A204.1 (cell line): ENCODE measurements at regions not wholly inside any gene's neighbourhood (a gene's known extent, or its start where the extent isn't known, plus 50 kb on each side); places are given as distances from the start of the nearest gene placed in this dataset.

Experiments used
- FAIRE-seq: peaks from 2 replicates; lab custom pipeline; 2012; peaks lifted over from hg19 to GRCh38; lab: Jason Lieb, UNC

DNA sequence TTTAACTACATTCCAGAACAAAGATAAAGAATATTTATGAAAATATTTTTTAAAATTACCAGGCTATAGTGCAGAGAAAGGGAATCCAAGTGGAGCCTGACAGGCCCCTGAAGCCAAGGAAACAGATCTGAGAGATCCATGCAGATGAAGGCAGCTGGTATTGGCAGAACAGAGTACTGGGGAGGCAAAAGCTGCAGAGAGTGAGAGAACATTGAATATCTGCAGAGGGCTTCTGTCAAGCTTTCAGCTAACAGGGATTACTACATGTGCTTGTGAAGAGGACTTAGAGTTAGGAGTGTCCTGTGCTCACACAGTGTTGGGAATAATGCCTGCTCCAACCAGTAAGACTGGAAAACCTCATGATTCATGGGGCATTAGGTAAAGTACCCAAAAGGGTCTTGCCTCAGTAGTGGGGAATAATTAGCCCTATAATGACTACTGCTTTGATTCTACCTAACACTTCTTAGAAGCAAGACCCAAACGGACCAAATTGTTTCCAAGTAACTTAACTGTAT, 657.2 kb downstream of the DHX35 start:
- no peak for FAIRE-seq

- FAIRE-seq = no peak
Observed at GRCh38 chr20:39611901-39612300, 649.8 kb downstream of the DHX35 start.

GRCh38 chr20:39607141-39607540, 645.0 kb downstream of the DHX35 start:
- no peak for FAIRE-seq

GRCh38 chr20:39605908-39606307, 643.8 kb downstream of the DHX35 start:
- no peak for FAIRE-seq

GRCh38 chr20:39605361-39605760, 643.2 kb downstream of the DHX35 start:
- no peak for FAIRE-seq

- no peak for FAIRE-seq
Observed at GRCh38 chr20:39603219-39603618, 641.1 kb downstream of the DHX35 start.

- FAIRE-seq = no peak
Observed at GRCh38 chr20:39602649-39603048, 640.5 kb downstream of the DHX35 start.

DNA sequence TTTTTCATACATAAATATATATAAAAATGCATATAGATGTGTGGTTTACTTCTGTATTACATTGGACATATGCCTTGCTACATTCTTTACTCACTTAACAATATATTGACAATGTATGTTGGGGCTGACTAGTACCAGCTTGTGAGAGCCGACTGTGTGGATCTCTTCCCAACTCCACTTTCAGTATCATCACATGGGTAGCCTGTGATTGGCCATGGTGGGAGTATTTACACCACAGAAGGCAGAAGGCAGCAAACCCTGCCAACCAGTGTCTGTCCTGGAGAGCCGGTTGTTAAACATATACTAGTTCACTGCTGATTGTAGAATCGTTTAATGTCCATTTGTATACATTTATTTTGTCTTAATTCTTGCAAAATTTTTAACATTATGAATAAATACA, 638.7 kb downstream of the DHX35 start:
- FAIRE-seq = no peak

- FAIRE-seq = no peak
Observed at GRCh38 chr20:39600156-39600555, 638.0 kb downstream of the DHX35 start.

GRCh38 chr20:39596554-39596953, 634.4 kb downstream of the DHX35 start:
- FAIRE-seq = no peak

- FAIRE-seq = no peak
Observed at GRCh38 chr20:39592371-39592770, 630.2 kb downstream of the DHX35 start.

DNA sequence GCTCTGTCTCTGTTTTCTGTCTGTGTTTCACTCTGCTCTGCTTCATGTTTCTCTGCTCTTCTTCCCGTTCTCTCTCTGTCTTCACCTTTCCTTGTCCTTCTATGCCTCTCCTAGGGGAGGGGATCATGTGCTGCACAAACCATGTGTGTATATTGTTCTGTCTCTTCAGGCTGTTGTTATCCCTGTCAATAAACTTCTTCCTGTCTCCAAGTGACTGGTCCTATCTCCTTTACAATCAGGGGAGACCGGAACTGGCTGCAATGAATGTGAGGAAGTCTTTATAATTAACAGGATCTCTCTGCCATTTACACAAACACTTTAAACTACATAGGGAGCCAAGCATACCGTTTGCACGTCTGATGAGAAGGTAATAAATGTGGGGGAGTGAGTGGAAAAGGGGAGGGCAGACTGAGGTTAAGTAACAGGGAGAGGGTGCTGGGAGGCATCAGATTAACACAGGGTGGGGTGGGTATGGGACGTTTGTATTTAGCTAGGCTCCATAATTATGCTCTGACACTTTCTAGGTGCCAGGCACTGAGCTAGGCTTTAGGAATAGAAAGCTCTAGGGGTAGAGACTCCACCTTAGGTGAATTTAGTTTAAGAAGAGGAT, 626.1 kb downstream of the DHX35 start:
- no peak for FAIRE-seq

DNA sequence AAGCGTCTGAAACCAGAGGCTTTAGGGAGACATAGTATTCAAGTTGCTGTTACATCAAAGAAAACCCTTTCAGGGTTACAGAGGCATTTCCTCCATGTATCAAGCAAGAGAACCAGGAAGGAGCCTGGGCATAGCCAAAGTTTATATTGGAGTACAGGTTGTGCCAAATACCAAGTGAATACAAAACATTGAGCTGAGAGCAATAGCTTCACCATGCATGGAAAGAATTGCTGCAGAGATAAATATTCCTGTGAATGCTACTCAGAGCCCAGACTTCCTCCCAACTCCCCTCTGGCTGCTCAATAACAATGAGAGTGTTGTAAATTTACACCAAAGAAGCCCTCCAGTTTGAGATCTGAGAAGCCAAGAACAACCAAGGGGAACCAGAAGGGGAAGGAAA, 618.9 kb downstream of the DHX35 start:
- no peak for FAIRE-seq

DNA sequence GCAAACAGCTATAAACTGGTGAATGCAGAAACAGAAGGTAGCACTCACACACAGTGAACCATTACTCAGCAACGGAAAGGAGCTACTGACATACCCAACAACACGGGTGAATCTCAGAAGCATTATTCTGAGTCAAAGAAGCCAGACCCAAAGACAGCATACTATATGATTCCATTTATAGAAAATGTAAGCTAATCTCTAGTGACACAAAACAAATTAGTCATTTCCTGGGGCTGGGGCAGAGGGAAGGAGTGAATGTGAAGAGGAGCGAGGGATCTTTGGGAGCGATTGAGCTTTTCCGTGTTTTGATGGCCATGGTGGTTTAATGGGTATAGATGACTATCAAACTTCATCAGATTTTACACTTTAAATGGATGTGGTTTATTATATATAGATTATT, 614.6 kb downstream of the DHX35 start:
- FAIRE-seq = no peak

DNA sequence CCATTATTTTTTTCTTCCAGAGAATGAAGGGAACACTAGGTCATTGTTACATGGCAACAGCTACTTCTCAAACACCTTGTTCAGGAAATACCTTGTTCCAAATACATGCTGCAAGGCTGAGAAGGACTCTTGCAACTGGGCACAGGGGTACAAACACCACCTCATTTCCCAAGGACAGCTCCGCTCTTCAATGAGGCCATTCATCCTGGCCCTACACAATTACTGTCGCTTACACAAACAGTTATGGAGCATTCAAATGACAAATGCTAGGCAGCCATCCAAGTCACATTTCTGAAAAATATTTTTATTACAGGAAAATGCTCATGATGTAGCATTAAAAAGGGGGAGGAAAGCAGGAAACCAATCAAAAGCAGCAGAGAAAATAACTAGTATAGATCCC, 611.9 kb downstream of the DHX35 start:
- FAIRE-seq = no peak

- FAIRE-seq = no peak
Observed at GRCh38 chr20:39571171-39571570, 609.0 kb downstream of the DHX35 start.

DNA sequence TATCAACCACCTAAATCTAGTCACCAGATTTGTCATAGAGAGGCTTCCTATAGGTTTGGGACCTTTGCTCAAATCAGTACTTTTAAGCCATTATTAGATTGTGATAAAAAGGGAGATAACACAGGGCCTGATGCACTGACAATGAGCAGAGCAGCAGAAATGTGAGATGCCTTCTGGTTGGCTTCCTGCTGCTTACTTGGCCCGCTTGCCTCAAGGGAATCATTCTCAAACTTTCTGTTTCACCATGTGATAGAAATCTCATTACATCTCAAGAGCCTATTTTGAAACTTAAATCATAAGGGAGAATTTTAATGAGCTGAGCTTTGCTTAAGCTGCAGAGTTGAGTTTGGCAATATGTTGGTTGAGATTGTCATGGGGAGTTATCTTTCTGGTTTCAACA, 606.0 kb downstream of the DHX35 start:
- no peak for FAIRE-seq

DNA sequence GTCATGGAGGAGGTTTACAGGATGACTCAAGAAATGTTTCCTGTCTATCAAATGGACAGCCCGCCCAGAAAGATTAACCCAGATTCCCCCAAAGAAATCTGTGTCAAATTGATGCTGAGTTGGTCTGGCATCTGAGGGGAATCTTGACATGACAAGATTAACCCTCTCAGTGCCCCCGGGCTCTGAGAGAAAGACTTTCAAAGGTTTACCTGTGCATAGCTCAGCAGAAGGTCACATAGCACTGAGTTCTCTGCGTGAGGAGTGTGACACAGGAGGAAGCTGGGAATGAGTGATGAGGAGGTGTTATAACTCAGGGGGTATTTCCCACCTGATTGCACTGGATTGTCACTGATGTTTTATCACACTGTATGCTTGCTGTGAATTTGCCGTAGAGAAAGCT, 601.2 kb downstream of the DHX35 start:
- no peak for FAIRE-seq

DNA sequence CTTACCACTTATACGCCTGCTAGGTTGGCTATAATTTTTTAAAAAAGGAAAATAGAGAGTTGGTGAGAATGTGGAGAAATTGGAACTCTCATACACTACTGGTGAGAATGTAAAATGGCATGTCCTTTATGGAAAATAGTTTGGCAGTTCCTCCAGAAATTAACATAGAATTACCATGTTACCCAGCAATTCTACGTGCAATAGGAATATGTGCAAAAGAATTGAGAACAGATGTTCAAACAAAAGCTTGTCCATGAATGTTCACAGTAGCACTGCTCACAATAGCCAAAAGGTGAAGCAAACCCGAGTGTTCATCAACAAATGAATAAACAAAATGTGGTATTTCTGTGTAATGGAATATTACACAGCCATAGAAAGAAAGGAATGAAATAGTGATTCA, 592.2 kb downstream of the DHX35 start:
- FAIRE-seq = no peak

- no peak for FAIRE-seq
Observed at GRCh38 chr20:39553120-39553519, 591.0 kb downstream of the DHX35 start.

DNA sequence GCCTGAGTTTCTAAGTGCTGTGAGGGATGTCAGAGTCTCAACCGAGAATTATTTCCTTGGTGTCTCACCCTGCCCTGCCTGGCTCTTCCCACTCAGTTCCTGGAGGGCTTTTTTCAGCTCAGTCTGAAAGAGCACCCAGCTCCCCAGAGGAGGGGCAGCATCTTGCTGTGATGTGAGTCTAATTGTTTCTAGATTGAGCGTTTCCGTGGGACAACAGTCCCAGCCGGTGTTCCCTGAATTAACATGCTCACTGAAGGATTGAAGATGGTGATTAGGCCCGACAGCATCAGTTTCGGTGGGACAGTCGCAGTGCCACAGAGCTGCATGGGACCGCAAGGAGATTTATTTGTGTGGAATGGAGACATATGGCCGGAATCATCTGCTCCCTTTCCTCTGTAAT, 587.6 kb downstream of the DHX35 start:
- FAIRE-seq = no peak

- FAIRE-seq = no peak
Observed at GRCh38 chr20:39547546-39548408, 585.6 kb downstream of the DHX35 start.

GRCh38 chr20:39541136-39541803, 579.1 kb downstream of the DHX35 start:
- no peak for FAIRE-seq
